ENCODE measurements at regions not wholly inside any gene's neighbourhood (a gene's known extent, or its start where the extent isn't known, plus 50 kb on each side); places are given as distances from the start of the nearest gene placed in this dataset.

- DNase-seq (ENCODE audit: low spot score) (no peak), FAIRE-seq (no peak), ATAC-seq (no peak)
- in situ Hi-C loops (cut with HindIII; ENCODE audit: extremely low pct_ligation_motif_present, low pct_unique_long_range_greater_than_20kb): no loop called here
- BruUV-seq (replicated peaks): no TSS peak
- H3K27ac ChIP-seq (ENCODE audit: extremely low read length, insufficient read depth, low read length): no peak overlapping the region
- no peak overlapping the region for H3K4me2 ChIP-seq (ENCODE audit: low read depth, low read length)
- no peaks in the 10 kb centered on the region for H4K20me1 ChIP-seq (ENCODE audit: insufficient read depth, low read length)
- no peak overlapping the region for H3K4me3 ChIP-seq (replicated peaks in 1 of 3; ENCODE audit: insufficient read depth in 1 of 3, low read depth in 2 of 3, low read length in 3 of 3)
- no peaks in the 10 kb centered on the region for H3K79me2 ChIP-seq (ENCODE audit: insufficient read depth, low read length)
- H3K9ac ChIP-seq (ENCODE audit: insufficient read depth, low read depth, low read length): no peak overlapping the region
- intact Hi-C loops (cut with micrococcal nuclease; ENCODE audit: unreplicated experiment): no loop called here
- H2AFZ ChIP-seq (ENCODE audit: low read length): no peak overlapping the region
- H3K9me3 ChIP-seq (ENCODE audit: low read length): no peaks in the 10 kb centered on the region
- TF ChIP-seq ZNF558 (CRISPR knock-in tag; IDR thresholded peaks at IDR 0.05; ENCODE audit: borderline replicate concordance) (no peak), HES4 (CRISPR knock-in tag; IDR thresholded peaks at IDR 0.05; ENCODE audit: borderline replicate concordance) (no peak), KMT2B (CRISPR knock-in tag; IDR thresholded peaks at IDR 0.05) (no peak), HMGXB4 (CRISPR knock-in tag; IDR thresholded peaks at IDR 0.05; ENCODE audit: borderline replicate concordance in 1 of 2, low read depth in 1 of 2) (no peak), KLF16 (CRISPR knock-in tag; IDR thresholded peaks at IDR 0.05) (no peak), ZNF138 (CRISPR knock-in tag; IDR thresholded peaks at IDR 0.05; ENCODE audit: low read depth) (no peak), HOXA5 (CRISPR knock-in tag; IDR thresholded peaks at IDR 0.05) (no peak), ZFAT (CRISPR knock-in tag; conservative IDR thresholded peaks at IDR 0.05) (no peak), ZBTB20 (CRISPR knock-in tag; IDR thresholded peaks at IDR 0.05; ENCODE audit: borderline replicate concordance, low read depth) (no peak), MEIS2 (CRISPR knock-in tag; IDR thresholded peaks at IDR 0.05) (no peak), AKAP8 (CRISPR knock-in tag; IDR thresholded peaks at IDR 0.05) (no peak), SETDB1 (CRISPR knock-in tag; IDR thresholded peaks at IDR 0.05; ENCODE audit: borderline replicate concordance) (no peak), KDM3A (CRISPR knock-in tag; IDR thresholded peaks at IDR 0.05; ENCODE audit: low read depth) (no peak), FOXC1 (CRISPR knock-in tag; IDR thresholded peaks at IDR 0.05; ENCODE audit: borderline replicate concordance) (no peak), ZBTB25 (CRISPR knock-in tag; IDR thresholded peaks at IDR 0.05) (no peak), FOSL1 (CRISPR knock-in tag; IDR thresholded peaks at IDR 0.05; ENCODE audit: borderline replicate concordance) (no peak), ZIK1 (CRISPR knock-in tag; IDR thresholded peaks at IDR 0.05; ENCODE audit: borderline replicate concordance, low read depth) (no peak)
- no peaks in the 10 kb centered on the region for H3K4me1 ChIP-seq (ENCODE audit: insufficient read depth, low read length)
- ChIA-PET POLR2A (no interaction called here), CTCF (ENCODE audit: low intra/inter-chr PET ratio, low total read pairs) (no interaction called here)
- WGBS (ENCODE audit: low lambda C conversion rate): 29% methylated on average over 5 of the region's 5 CpGs
- no peaks in the 10 kb centered on the region for H3K27me3 ChIP-seq (ENCODE audit: control insufficient read depth in 1 of 2, insufficient read depth in 2 of 2, low read length in 2 of 2)
- H3K36me3 ChIP-seq (replicated peaks in 1 of 2; ENCODE audit: control insufficient read depth in 1 of 2, insufficient read depth in 2 of 2, low read length in 2 of 2): no peaks in the 10 kb centered on the region
These were observed 75.9 kb upstream of the KMT2C start for GRCh38 chr7:152511736-152512135.
